Stimulated activated CD4-positive, alpha-beta T cell treated with anti-CD3 and anti-CD28 coated beads, Interleukin-12 subunit alpha, Interleukin-12 subunit beta, amount 100 ng/mL, for 24 hours (primary cell): ENCODE measurements at regions not wholly inside any gene's neighbourhood (a gene's known extent, or its start where the extent isn't known, plus 50 kb on each side); places are given as distances from the start of the nearest gene placed in this dataset.
"Not testable (repeated sequence)": the region's sequence is repeated elsewhere in the genome, so short reads cannot be mapped to it uniquely, and the experiment has no call there.

Source experiments
- DNase-seq, 2 experiments: peaks; one replicate each; pipeline ENCODE4 v3.0.0-alpha.2; 2020; ENCODE audit warnings: low read depth in 2 of 2

- no peak for DNase-seq
These were observed 67.3 kb upstream of the RASGRF1 start for GRCh38 chr15:79157631-79158592.

GRCh38 chr15:79156704-79157375 is 66.3 kb upstream of the RASGRF1 start:
- DNase-seq = no peak

GRCh38 chr15:79154483-79155135 is 64.0 kb upstream of the RASGRF1 start:
- DNase-seq = no peak

GRCh38 chr15:79144290-79144689 is 53.7 kb upstream of the RASGRF1 start:
- DNase-seq = not testable (repeated sequence)

GRCh38 chr15:79140846-79141570 is 50.4 kb upstream of the RASGRF1 start:
- no peak for DNase-seq
